ENCODE measurements at regions not wholly inside any gene's neighbourhood (a gene's known extent, or its start where the extent isn't known, plus 50 kb on each side); places are given as distances from the start of the nearest gene placed in this dataset.

- TF ChIP-seq CTCF (IDR thresholded peaks at IDR 0.05; ENCODE audit: insufficient read depth, low read length, poor library complexity, severe bottlenecking): no peak
- DNase-seq (ENCODE audit: extremely low read depth, insufficient read length): no peak
- Histone ChIP-seq H3K4me3 (replicated peaks; ENCODE audit: low read depth, low read length) (no peak overlapping the region), H3K27me3 (replicated peaks; ENCODE audit: control insufficient read depth, insufficient read depth, low read length) (no peaks in the 10 kb centered on the region; the same call in 1 of the 2 replicates), H3K36me3 (ENCODE audit: control insufficient read depth, insufficient read depth, low read length) (no peaks in the 10 kb centered on the region)
These were observed 95.5 kb upstream of the TMPO start for GRCh38 chr12:98419795-98420404.

DNA sequence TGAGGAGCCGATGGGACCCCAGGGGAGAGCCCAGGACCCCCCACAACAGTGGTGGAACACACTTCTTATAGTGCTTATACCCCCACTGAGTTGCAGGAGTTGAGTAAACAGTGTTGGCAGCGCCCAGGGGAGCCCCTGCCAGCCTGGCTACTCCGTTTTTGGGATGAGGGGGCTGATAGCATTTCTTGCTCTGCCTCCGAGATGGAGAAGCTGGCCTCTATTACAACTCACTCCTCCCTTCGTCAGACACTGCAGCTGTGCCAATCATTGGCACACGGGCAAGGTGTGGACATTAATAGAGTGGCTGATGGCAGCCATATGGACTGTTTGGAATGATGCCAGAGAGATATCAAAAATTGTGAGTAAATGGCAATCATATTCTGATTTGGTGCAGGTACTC is 94.9 kb upstream of the TMPO start:
- TF ChIP-seq CTCF (IDR thresholded peaks at IDR 0.05; ENCODE audit: insufficient read depth, low read length, poor library complexity, severe bottlenecking): no peak
- Histone ChIP-seq H3K27me3 (replicated peaks; ENCODE audit: control insufficient read depth, insufficient read depth, low read length) (no peaks in the 10 kb centered on the region; the same call in 1 of the 2 replicates), H3K36me3 (ENCODE audit: control insufficient read depth, insufficient read depth, low read length) (no peaks in the 10 kb centered on the region), H3K4me3 (replicated peaks; ENCODE audit: low read depth, low read length) (no peak overlapping the region)
- no peak for DNase-seq (ENCODE audit: extremely low read depth, insufficient read length)

DNA sequence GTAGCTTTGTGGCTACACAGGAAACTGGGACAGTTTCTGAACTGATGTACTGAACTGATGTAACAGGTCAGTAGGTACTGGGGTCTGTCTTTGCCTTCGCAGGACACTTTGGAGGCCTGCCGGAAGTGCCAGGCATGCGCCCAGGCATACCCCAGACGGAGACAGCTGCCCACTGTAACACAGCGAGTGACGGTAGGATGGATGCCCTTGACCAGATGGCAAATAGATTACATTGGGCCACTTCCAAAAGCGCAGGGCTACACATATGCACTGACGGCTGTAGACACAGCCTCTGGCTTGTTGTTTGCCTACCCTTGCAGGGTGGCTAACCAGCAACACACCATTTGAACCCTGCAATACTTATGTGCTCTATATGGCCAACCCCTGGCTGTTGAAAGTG is 94.1 kb upstream of the TMPO start:
- DNase-seq (ENCODE audit: extremely low read depth, insufficient read length): no peak
- Histone ChIP-seq H3K27me3 (replicated peaks; ENCODE audit: control insufficient read depth, insufficient read depth, low read length) (no peaks in the 10 kb centered on the region; the same call in 1 of the 2 replicates), H3K36me3 (ENCODE audit: control insufficient read depth, insufficient read depth, low read length) (no peaks in the 10 kb centered on the region), H3K4me3 (replicated peaks; ENCODE audit: low read depth, low read length) (no peak overlapping the region)
- no peak for TF ChIP-seq CTCF (IDR thresholded peaks at IDR 0.05; ENCODE audit: insufficient read depth, low read length, poor library complexity, severe bottlenecking)

DNA sequence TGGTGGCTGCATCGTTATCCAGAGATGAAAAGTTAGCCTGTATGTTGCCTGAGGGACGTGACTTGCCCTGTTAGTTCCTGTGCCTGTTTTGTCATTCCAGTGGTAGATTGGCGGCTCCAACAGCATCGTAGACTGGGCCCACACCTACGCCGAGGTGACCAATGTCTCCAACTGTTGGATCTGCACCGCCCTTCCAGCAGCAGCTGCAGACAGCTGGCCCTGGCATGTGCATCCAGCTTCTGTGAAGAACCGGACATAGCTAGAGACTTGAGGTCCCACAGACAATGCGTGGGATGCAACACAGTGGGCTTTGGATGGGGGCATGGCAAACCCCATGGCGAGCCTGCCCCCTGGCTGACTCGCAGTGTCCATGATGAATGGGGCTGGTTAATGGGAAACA is 93.0 kb upstream of the TMPO start:
- Histone ChIP-seq H3K4me3 (replicated peaks; ENCODE audit: low read depth, low read length) (no peak overlapping the region), H3K36me3 (ENCODE audit: control insufficient read depth, insufficient read depth, low read length) (no peaks in the 10 kb centered on the region), H3K27me3 (replicated peaks; ENCODE audit: control insufficient read depth, insufficient read depth, low read length) (no peaks in the 10 kb centered on the region; the same call in 1 of the 2 replicates)
- no peak for DNase-seq (ENCODE audit: extremely low read depth, insufficient read length)
- TF ChIP-seq CTCF (IDR thresholded peaks at IDR 0.05; ENCODE audit: insufficient read depth, low read length, poor library complexity, severe bottlenecking): no peak

DNA sequence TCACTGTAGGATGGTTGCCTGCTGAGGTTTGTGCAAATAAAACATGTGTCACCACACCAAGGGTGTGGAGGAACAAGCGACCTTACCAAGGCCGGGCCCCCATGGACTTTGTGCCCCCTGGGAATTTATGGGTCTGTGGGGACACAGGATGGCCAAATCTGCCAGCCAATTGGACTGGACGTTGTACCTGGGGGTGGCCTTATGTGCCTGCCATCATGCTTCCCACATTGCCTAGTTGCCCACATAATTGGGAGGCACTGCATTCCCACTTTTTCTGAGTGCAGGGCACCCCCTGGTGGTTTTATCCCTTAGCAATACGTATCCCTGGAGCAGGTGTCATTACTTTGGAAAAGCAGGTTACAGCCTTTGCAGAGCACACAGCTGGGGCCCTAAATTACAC is 92.6 kb upstream of the TMPO start:
- DNase-seq (ENCODE audit: extremely low read depth, insufficient read length): no peak
- Histone ChIP-seq H3K4me3 (replicated peaks; ENCODE audit: low read depth, low read length) (no peak overlapping the region), H3K27me3 (replicated peaks; ENCODE audit: control insufficient read depth, insufficient read depth, low read length) (no peaks in the 10 kb centered on the region; the same call in 1 of the 2 replicates), H3K36me3 (ENCODE audit: control insufficient read depth, insufficient read depth, low read length) (no peaks in the 10 kb centered on the region)
- TF ChIP-seq CTCF (IDR thresholded peaks at IDR 0.05; ENCODE audit: insufficient read depth, low read length, poor library complexity, severe bottlenecking): peak; percentile 7

DNA sequence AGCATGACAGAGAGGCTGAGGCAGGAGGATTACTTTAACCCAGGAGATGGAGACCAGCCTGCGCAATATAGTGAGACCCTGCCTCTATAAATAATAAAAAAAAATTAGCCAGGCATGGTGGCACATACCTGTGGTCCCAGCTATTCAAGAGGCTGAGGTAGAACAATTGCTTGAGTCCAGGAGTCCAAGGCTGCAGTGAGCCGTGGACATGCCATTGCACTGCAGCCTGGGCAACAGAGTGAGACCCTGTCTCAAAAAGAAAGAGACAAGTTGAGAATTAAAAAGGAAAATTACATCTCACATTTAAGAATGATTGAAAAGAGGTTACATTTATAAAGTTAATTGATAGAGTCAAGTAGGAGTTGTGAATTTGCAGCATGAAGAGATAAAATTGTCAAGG is 91.4 kb upstream of the TMPO start:
- Histone ChIP-seq H3K4me3 (replicated peaks; ENCODE audit: low read depth, low read length) (no peak overlapping the region), H3K27me3 (replicated peaks; ENCODE audit: control insufficient read depth, insufficient read depth, low read length) (no peaks in the 10 kb centered on the region; the same call in 1 of the 2 replicates), H3K36me3 (ENCODE audit: control insufficient read depth, insufficient read depth, low read length) (no peaks in the 10 kb centered on the region)
- DNase-seq (ENCODE audit: extremely low read depth, insufficient read length): no peak
- TF ChIP-seq CTCF (IDR thresholded peaks at IDR 0.05; ENCODE audit: insufficient read depth, low read length, poor library complexity, severe bottlenecking): no peak
